GM18870 (cell line): ENCODE measurements at regions not wholly inside any gene's neighbourhood (a gene's known extent, or its start where the extent isn't known, plus 50 kb on each side); places are given as distances from the start of the nearest gene placed in this dataset.

Experiments used
- ATAC-seq: cut with Tn5 transposase; IDR thresholded peaks from one replicate; pipeline ENCODE4 v1.9.1; 2021; ENCODE audit warnings: moderate library complexity; ENCODE audit not compliant: unreplicated experiment

DNA sequence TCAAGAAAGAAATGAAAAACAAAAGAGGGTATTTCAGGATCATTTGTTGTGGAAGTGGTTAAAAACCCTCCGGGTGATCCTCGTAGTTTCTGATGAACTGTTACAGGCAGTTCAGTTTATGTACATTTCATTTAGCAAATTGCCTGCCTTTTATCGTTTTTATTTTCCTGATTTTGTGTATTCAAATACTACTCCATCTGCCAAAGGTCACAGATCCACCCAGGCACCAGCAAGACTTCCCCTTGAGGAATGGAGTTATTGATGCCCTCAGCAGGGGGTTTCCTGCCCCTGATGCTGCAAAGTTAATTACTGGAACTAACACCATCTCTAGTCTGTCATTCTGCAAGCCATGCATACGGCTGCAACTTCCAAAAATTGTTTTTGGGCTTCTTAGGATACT lies 641.9 kb downstream of the SLC4A3 start:
- ATAC-seq, result no peak

DNA sequence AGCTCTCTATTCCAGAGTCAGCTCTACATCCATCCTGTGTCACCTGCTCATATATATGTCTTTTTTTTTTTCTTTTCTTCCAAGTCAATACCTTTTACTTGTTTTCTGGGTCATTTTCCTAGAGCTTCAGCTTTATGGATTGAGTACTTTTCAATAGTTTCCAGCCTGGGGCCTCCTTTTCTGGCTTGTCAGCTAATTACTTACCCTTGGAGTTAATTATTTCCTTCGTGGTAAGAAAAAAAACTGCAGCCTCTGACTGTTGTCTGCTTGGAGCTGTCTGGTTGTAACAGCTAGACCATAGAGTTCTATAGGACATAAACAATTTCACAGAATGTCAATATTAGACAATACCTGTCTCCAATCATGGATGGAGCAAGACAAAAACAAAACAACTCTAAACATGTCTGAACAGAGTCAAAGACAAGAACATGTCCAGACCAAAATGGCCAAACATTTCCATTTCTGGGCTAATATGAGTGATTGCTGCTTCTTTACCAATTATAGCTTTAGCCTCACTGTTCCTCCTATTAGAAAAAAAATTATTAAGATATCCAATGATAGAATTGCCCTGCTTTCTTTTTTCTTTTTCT lies 643.1 kb downstream of the SLC4A3 start:
- no peak for ATAC-seq

DNA sequence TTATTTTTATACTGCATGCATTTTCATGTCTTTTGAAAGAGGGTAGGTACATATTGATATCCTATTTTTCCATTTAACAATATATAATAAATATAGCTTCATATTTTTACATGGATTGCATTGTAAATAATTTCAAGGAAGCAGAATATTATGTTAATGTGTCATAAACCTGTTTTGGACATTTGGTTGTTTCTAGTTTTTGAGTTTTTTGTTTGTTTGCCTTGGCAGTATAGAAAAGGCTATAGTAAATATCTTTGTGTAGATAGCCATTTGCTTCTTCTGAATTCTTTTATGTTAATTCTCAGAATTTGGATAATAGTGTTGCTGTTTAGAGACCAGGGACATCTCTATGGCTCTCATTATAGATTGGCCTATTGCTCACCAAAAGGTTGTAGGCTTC lies 645.2 kb downstream of the SLC4A3 start:
- no peak for ATAC-seq

DNA sequence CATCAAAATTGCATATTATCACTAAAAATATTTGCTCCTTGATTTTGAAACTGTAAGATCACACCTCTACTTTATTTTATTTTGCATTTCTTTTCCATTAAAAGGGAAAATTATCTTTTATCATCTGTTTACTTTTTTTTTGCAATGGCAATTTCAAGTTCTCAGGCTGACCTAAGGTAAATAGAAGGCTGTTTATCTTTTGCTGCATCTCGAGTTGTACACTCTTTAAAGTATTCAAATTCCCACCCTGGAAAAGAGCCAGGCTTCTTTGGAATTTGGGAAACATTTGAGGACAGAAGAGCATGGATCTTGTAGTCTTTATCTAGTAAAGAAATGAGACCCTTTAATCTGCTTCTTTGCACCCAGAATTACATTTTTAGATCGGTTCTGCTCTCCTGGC lies 645.7 kb downstream of the SLC4A3 start:
- ATAC-seq, result no peak

DNA sequence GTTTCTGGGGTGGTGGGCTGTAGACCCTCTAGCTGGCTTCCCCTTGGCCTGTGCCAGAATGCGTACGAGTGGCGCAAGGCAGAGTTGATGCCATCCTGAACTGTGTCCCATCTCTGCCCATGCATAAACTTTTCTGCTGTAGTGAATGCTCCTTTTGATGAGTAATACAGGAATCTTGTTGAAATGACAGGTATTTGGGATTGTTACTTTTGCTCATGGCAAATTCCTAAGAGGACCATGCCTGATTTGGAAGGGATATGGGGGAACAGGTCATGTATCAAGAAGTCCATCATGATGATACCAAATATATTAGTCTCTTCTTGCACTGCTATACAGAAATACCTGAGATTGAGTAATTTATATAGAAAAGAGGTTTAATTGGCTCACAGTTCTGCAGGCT lies 648.0 kb downstream of the SLC4A3 start:
- no peak for ATAC-seq

DNA sequence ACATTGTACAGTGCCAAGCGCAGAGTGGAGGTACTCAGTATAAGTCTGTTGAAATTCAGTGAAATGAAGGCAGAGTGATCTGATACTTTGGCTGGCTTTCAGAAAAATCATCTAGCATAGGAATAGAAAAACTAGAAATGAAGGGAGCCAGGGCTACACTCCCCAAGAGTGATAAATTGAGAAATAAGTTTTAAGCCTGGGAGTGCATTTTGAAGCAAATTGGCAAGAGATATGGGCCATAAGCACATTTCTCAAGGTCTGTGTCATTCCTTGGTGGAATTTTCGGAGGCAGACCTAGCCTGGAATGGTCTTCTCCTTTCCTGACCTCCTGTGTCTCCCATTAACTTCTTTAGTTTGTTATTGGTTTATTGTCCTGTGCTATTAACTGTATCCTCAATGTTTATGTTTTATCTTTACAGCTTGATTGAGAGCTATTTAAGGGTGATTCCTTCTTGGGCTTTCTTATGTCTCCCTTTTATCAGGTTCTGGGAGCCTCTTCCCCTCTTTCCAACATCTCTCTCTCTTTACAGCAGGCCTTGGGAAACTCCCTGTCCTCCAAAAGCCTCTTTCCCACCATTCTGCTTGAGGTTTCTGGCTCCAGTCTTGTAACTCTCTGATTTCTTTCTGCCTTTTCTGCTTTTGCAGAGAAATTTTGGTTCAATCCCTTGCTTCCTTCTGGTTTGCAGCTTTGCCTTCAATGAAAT lies 649.5 kb downstream of the SLC4A3 start:
- no peak for ATAC-seq

DNA sequence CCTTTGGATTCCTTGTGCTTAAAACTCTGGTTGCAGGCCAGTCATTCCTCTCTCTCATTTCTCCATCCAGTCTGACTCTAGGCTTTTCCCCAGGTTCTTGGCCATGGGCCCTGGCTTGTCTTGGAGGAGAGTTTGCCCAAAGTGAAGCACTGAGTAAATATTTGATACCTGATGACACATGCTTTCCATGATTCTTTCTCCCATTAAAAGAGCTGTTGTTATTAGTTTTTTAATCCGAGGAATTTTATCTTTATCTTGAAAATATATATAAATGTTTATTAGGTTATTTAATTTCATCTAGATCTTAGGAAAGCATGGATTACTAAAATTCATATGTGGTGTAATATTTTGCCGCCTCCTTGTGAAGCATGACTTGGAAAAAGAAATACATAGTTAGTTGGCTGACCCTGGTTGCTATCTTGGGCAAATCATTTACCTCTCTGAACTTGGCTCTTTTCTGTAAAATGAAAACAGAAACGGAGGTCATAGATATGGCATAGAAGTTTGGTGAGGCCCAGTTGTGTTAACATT lies 650.1 kb downstream of the SLC4A3 start:
- ATAC-seq, result no peak

DNA sequence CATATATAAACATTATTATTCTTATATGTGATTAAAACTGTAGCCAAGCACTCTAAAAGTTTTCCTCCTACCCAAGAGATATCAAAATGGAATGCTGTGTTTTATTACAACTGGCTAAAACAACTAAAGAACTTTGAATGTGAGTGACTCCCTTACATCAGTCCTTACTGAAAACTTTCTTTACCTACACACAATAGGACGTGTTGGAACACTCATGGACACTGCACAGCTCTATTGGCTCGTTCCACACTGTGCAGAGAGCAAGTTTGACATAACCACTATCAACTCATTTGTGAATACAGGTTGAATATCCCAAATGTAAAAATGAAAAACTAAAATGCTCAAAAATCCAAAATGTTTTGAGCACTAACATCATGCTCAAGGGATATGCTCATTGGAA lies 650.6 kb downstream of the SLC4A3 start:
- ATAC-seq, result no peak

DNA sequence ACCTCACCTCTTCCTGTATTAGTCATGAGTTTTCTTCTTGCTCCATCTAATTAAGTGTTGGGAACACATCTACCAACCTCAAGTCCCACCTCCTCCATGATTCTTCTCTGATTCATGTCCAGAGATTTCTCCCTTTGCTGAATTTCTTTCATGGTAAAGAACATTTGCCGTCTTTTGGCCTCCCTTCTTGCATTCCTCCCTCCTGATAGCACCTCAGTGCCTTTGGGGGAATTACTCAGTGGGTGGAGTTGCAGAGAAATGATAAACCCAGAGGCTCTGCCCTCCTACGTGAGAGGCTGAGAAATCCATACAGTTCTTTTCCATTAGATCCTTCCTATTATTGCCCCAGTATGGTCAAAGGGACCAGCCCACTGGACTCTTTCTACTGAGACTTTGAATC lies 651.9 kb downstream of the SLC4A3 start:
- no peak for ATAC-seq

DNA sequence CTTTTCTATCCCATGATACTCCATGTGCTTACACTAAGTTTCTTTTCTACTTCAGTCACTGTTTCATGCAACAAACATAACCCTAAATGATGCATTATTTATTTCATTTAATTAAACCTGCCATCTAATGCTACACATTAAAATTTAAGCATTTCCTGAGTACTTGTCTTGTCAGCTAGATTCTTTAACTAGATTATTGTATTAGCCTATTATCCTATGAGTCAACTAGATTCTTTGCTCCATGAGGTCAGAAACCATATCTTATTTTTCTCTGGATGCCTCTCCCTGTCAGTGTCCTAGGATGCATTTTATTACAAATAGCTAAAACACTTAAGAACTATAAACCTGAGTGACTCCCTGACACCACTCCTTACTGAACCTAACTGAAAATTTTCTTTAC lies 652.4 kb downstream of the SLC4A3 start:
- no peak for ATAC-seq

DNA sequence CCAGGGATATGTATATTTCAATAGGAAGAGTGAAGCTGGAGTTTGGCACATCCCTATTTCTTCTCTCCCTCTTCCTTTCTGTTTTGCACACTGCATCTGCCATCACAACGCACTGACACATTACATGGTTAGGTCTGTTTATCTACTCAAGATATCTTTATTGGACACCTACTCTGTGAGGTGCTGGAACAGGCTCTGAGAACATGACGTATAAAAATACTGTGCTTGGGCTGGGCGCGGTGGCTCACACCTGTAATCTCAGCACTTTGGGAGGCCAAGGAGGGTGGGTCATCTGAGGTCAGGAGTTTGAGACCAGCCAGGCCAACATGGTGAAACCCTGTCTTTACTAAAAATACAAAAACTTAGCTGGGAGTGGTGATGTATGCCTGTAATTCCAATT lies 653.3 kb downstream of the SLC4A3 start:
- ATAC-seq, result no peak

DNA sequence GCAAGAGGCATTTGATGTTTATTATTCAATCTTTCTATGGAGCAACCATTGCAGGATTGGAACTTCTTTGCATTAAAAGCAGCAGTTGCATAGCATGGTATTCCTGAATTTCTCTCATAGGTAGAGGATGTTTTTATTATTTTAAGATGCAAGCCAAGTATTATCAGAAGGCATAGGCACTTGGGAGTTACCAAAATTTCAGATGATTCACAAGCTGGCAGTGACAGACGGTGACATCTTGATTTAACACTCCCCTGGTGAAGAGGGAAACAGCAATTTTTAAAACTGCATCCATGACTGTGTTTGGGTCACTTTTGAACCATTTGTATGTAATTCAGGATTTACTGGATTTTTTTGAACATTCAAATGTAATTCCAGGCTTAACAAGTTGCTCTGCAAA lies 654.3 kb downstream of the SLC4A3 start:
- no peak for ATAC-seq

DNA sequence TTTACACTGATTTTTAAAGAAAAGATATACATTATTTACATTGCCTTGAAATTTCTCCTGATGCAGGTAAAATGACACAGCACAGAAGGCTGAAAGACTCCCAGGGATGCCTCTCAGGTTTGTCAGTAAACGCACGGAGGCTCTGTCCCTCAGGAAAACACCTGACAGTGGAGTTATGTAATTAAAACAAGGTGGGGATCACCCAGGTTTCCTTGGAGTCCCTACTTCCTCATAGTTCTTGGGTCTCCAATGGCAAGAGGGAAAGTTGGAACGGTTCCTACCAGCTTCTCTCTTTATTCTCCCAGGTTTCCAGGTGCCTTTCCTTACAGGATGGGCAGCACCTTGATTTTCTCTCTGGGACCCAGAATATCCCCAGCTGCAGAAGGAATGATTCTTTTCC lies 654.8 kb downstream of the SLC4A3 start:
- no peak for ATAC-seq

DNA sequence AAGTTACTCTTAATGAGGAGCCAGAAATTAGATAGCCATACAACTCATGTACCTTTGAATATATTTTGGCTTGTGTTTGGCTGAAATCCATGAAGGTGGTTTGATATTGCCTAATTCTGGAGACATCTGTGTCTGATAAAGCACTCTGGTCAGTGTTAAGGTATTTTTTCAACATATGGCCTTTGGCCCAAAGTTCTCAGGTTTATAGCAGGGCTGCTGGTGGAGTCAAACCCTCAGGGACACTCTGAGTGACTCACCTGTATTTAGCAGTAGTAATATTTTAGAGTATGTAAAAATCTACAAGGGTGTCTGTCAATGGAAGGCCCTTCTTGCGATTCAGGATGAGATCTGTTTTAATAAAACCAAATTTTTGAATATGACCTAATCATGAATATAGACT lies 666.5 kb downstream of the SLC4A3 start:
- ATAC-seq, result no peak

DNA sequence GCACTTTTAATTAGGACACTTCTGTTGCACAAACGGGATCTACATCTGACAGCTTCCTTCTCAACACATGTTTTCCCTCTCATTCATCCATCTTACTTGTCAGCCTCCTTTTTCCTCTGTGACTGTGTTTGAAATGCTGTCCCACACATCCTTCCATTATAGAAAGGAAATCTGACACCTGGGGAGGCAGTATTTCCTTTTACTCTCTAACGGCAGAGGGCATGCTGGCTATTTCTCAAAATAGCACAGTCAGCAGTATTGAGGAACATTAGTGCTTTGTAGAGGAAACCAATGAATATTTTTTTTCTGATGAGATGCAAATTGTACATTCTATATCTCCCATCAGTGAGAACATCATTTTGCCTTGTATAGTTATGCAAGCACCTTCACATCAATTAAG lies 668.7 kb downstream of the SLC4A3 start:
- no peak for ATAC-seq

DNA sequence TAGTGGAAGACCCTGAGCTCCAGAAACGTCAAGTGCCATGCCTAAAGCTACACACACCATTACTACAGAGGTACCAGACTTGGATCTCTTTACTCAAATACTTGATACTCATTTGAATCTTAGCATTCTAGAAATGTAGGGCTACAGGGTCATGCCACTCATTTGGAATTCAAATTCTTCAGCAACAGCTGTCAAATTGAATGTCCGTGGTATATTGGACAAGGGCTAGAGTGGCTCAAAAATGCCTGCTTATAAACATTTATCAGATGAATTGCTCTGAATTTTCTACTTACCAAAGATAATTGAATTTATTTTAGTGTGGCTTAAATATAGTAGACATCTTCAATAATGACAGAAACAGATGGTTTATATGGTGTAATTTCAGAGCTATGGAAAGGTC lies 669.7 kb downstream of the SLC4A3 start:
- no peak for ATAC-seq

DNA sequence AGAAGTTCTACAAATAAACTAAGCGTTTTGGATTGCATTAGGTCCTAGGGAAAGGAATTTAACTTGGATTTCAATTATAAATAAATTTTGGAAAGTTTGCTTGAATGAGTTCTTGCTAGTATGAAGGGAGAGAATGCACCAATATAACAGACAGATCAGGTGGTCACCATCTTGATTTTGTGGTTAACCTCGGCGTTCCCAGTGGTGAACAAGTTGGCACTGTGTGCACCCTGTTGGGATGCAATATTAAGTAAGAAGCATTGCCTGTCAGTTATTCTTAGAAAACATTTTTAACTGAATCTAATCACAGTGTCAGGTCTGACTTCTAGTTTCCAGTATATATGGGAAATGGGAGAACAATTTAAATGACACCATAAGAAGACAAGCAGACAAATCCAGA lies 673.4 kb downstream of the SLC4A3 start:
- ATAC-seq, result no peak

DNA sequence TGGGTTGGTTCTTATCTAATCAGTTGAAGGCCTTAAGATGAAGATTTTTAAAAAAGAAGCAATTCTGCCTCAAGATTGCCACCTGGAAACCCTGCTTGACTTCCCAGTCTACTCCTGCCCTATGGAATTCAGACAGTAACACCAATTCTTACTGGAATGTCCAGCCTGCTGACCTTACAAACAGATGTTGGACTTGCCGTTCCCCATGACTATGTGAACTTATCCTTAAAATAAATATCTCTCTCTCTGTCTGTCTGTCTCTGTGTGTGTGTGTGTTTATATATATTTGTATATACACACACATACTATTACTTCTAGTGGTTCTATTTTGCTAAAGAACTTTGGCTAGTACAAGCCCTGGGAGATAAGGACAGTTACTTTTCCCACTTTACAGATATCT lies 675.3 kb downstream of the SLC4A3 start:
- no peak for ATAC-seq

DNA sequence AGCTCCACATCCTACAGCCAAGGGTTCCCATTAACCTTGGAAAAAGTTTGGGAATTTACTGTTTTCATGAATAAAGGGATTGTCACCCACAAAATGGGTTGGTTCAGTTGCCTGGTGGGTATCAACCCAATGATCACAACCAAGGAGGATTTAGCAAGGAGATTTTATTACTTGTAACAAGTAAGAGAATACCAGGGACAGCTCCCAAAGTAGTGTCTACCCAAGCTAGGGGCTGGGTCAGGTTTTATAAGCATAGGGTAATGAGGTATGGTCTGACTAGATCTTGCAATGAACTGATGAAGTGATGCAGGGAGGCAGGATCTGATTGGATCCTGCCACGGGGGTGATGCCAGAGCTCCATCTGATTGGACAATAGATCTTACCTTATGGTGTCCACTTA lies 681.8 kb downstream of the SLC4A3 start:
- no peak for ATAC-seq

DNA sequence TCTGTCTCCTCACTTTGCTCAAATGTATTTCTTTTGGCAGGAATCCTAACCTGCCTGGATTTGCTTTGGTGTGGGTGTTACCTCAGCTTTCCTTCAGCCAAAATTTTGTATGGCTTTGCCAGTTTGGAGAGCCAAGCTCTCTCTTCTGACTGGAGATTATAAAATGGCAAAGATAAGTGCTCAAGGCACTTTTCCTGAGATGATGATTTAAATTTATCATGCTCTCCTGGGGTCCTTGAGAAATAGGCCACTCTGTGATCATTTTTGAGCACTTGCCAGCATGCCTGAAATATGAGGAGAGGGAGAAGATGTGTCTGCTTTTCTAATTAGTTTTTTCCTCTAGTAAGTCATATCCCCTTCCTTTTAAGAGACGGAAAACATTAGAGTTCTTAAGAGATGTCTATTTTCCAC lies 683.0 kb downstream of the SLC4A3 start:
- no peak for ATAC-seq

DNA sequence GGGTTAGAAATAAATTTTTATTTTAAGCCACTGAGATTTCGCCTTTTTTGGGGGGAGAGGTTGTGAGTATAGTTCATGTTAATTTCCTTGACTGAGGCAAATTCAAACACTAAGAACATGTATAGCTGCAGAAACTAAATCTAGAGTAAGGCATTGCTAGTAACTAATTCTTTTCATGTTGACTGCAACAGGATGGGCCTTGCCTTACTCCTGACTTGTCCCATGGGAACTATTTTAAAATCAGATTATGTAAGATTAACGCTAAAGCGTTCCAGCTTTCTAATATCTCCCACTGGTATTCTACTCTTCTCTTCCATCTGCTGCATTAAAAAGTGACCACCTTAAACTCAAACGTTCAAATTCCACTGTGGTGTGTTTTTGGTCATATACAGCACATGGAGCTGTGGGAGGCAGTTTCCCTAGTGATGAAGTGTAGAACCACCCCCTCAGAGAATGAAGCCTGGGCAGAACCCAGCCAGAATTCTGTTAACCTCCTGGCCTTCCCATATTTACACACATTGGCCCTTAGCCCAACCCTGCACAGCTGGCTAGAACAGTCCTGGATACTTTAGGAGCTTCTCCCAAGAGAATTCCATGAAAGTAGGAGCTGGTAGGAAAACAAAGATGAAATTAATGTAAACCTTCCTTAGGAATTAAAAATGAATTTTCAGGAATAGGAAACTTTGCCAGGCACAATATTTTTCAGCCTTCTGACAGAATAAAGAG lies 687.8 kb downstream of the SLC4A3 start:
- no peak for ATAC-seq

DNA sequence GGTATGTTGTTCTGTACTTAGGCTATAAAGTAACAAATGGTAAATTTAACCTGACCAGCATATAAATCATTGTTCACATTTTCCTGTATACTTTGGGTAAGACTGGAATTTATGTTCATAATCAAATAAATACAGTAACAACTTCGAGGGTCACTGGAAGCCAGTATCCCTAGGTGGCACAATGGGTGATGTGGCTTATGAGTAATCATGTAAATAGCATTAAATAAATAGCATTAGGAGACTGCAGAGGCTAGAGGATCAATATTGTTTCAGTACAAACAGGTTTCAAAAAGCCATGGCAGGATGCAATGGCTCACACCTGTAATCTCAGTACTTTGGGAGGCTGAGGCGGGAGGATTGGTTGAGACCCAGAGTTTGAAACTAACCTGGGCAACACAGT lies 690.6 kb downstream of the SLC4A3 start:
- ATAC-seq, result no peak
